ENCODE measurements at regions not wholly inside any gene's neighbourhood (a gene's known extent, or its start where the extent isn't known, plus 50 kb on each side); places are given as distances from the start of the nearest gene placed in this dataset.

DNA sequence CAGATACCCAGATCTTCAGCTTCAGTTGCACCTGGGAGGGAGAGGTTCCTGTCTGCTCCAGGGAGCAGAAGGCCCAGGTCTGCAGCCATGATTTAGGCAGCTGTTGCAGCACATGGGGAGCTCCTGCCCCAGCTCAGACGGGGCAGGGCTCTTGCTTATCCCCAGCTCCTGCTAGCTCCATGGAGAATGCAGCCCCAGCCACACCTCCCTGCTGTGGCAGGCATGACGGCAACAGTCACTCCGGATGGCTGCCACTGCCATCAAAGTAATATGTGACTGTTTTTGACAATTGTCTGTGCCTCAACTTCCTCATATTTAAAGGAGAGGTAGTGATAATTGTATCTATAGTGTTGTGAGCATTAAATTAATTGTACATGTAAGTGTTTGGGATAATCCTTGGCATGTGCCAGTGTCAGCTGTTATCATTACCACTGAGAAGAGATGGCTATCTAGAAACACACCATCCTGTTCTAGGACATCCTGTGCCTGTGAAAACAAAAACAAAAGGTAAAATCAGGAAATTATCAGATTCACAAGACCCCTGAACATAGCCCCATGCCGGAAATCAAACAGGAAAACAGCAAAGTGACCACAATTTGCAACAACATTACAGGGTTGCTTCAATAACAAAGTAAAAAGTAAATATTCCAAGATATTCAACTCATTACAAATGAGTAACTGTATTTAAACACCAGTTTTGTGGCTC is 1048.8 kb upstream of the ACO1 start:
- H4K20me1 ChIP-seq (replicated peaks; ENCODE audit: control insufficient read depth, insufficient read depth, low read length): no peaks in the 10 kb centered on the region
- no peak for ATAC-seq
- H3K4me1 ChIP-seq (replicated peaks in 1 of 2; ENCODE audit: control insufficient read depth in 2 of 2, insufficient read depth in 2 of 2, low read length in 2 of 2): no peaks in the 10 kb centered on the region
- no peaks in the 10 kb centered on the region for H3K27me3 ChIP-seq (ENCODE audit: control insufficient read depth in 2 of 2, insufficient read depth in 2 of 2, low read length in 2 of 2)
- no peak overlapping the region for H3K27ac ChIP-seq (ENCODE audit: extremely low read depth, low read depth, low read length)
- TF ChIP-seq BACH1 (tag; IDR thresholded peaks at IDR 0.05): no peak
- no peak for TF ChIP-seq PCBP1 (IDR thresholded peaks at IDR 0.05; ENCODE audit: low read depth, low read length, poor library complexity, severe bottlenecking)
- TF ChIP-seq, protein P1, sequence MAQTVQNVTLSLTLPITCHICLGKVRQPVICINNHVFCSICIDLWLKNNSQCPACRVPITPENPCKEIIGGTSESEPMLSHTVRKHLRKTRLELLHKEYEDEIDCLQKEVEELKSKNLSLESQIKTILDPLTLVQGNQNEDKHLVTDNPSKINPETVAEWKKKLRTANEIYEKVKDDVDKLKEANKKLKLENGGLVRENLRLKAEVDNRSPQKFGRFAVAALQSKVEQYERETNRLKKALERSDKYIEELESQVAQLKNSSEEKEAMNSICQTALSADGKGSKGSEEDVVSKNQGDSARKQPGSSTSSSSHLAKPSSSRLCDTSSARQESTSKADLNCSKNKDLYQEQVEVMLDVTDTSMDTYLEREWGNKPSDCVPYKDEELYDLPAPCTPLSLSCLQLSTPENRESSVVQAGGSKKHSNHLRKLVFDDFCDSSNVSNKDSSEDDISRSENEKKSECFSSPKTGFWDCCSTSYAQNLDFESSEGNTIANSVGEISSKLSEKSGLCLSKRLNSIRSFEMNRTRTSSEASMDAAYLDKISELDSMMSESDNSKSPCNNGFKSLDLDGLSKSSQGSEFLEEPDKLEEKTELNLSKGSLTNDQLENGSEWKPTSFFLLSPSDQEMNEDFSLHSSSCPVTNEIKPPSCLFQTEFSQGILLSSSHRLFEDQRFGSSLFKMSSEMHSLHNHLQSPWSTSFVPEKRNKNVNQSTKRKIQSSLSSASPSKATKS (CRISPR knock-in tag; IDR thresholded peaks at IDR 0.05): no peak
- no peak for TF ChIP-seq BMI1 (IDR thresholded peaks at IDR 0.05; ENCODE audit: low read length)
- TF ChIP-seq, protein P2, sequence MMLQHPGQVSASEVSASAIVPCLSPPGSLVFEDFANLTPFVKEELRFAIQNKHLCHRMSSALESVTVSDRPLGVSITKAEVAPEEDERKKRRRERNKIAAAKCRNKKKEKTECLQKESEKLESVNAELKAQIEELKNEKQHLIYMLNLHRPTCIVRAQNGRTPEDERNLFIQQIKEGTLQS (IDR thresholded peaks at IDR 0.05): no peak
- TF ChIP-seq, protein P2 (CRISPR knock-in tag; conservative IDR thresholded peaks at IDR 0.05): no peak
- TF ChIP-seq CBFA2T3 (IDR thresholded peaks at IDR 0.05): no peak
- no peak for TF ChIP-seq SMAD3 (CRISPR knock-in tag; conservative IDR thresholded peaks at IDR 0.05)
- TF ChIP-seq NFE2L1 (tag; IDR thresholded peaks at IDR 0.05; ENCODE audit: borderline replicate concordance, low read depth): no peak
- no peak for TF ChIP-seq NCOR1 (IDR thresholded peaks at IDR 0.05)
- TF ChIP-seq POLR3G (IDR thresholded peaks at IDR 0.05; ENCODE audit: extremely low read depth, insufficient read length, insufficient replicate concordance): no peak
- H3K36me3 ChIP-seq (ENCODE audit: control insufficient read depth, insufficient read depth, low read length): no peaks in the 10 kb centered on the region
- BruUV-seq (replicated peaks): no TSS peak
- WGBS (ENCODE audit: insufficient coverage, low coverage, missing lambda C conversion rate): no CpG with 5 or more reads among the region's 4 CpGs
- no peaks in the 10 kb centered on the region for H3K9me1 ChIP-seq (ENCODE audit: control insufficient read depth, insufficient read depth, low read length)
- CTCF ChIA-PET (ENCODE audit: low intra/inter-chr PET ratio): no interaction called here
- no peak for FAIRE-seq
- no peak overlapping the region for H3K4me2 ChIP-seq (ENCODE audit: insufficient read depth, low read length)
- no peaks in the 10 kb centered on the region for H3K9me3 ChIP-seq (replicated peaks; ENCODE audit: control insufficient read depth, insufficient read depth, low read depth, low read length)
- no peak overlapping the region for H3K4me3 ChIP-seq
- H3K9ac ChIP-seq (ENCODE audit: insufficient read depth in 1 of 2, low read depth in 2 of 2, low read length in 2 of 2): no peak overlapping the region
- in situ Hi-C loops (cut with MboI) (no loop called here), intact Hi-C loops (cut with micrococcal nuclease) (no loop called here)
- H3K79me2 ChIP-seq (ENCODE audit: control insufficient read depth, insufficient read depth, low read length): no peaks in the 10 kb centered on the region
- no peak for DNase-seq (ENCODE audit: extremely low read depth in 1 of 4, low spot score in 3 of 4)
- H2AFZ ChIP-seq (ENCODE audit: low read depth, low read length): no peak overlapping the region
- POLR2A ChIA-PET: no interaction called here

Data from K562 (cell line).